Testis (tissue), 2 donors: ENCODE measurements at regions not wholly inside any gene's neighbourhood (a gene's known extent, or its start where the extent isn't known, plus 50 kb on each side); places are given as distances from the start of the nearest gene placed in this dataset.

Experiments used
- DNase-seq: peaks from one replicate; pipeline ENCODE4 v3.0.0-alpha.2; 2019
- H3K27ac ChIP-seq, 2 donors: fragments of 200-600 bp; sonication (generic); one replicate each; pipeline ENCODE4 v1.5.1; 2019
- H3K27me3 ChIP-seq: fragments of 200-600 bp; sonication (generic); one replicate; pipeline ENCODE4 v1.5.1; 2019
- H3K36me3 ChIP-seq: fragments of 200-600 bp; sonication (generic); one replicate; pipeline ENCODE4 v1.5.1; 2017; ENCODE audit warnings: low read depth; ENCODE audit errors: missing control alignments
- H3K4me1 ChIP-seq: fragments of 200-600 bp; sonication (generic); one replicate; pipeline ENCODE4 v1.5.1; 2019
- H3K4me3 ChIP-seq, 2 donors: fragments of 200-600 bp; sonication (generic); one replicate each; pipeline ENCODE4 v1.5.1; 2017 to 2019
- H3K9me3 ChIP-seq: fragments of 200-600 bp; sonication (generic); one replicate; pipeline ENCODE4 v1.5.1; 2017
- CTCF ChIP-seq, 3 experiments: fragments of 450-650 bp in 2 of 3; fragments of 200-600 bp in 1 of 3; sonication (generic) in 1 of 3; IDR thresholded peaks; one replicate each; pipeline ENCODE4 v1.5.1; 2016 to 2019; ENCODE audit warnings: antibody characterized with exemption in 3 of 3, mild to moderate bottlenecking in 2 of 3, moderate library complexity in 1 of 3
- POLR2A ChIP-seq: fragments of 450-650 bp; IDR thresholded peaks from one replicate; pipeline ENCODE4 v1.6.1; 2017; ENCODE audit warnings: antibody characterized with exemption, mild to moderate bottlenecking, moderate library complexity
- WGBS, 2 donors: methylation state at CpG; one replicate each; pipeline ENCODE4 v1.1.5; 2018; 5-methylcytosine and 5-hydroxymethylcytosine counted together
- intact Hi-C: fragments of 100-400 bp; cut with DNase I; formaldehyde crosslinking; loops from one replicate; pipeline ENCODE4 v1.15.1; 2023; ENCODE audit warnings: low total_unique reads
- small RNA-seq, 2 donors: library from RNA; depleted of rRNA; stranded (forward); fragments of <200 nt; gene quantifications; one replicate each; pipeline ENCODE3, GENCODE V24; 2016

GRCh38 chr12:29086325-29087271, 62.5 kb upstream of the FAR2 start:
- DNase-seq = no peak
- Histone ChIP-seq H3K27ac (no peak overlapping the region), H3K36me3 (no peaks in the 10 kb centered on the region), H3K9me3 (no peaks in the 10 kb centered on the region), H3K4me3 (no peak overlapping the region), H3K4me1 (no peaks in the 10 kb centered on the region), H3K27me3 (no peaks in the 10 kb centered on the region)
- intact Hi-C loops = no loop called here
- TF ChIP-seq POLR2A = no peak
- no peak for TF ChIP-seq CTCF (IDR thresholded peaks at IDR 0.05)
- 60 to 62% methylated on average over 7 to 9 of the region's 9 CpGs for WGBS, 2 donors

- no peak for DNase-seq
- Histone ChIP-seq H3K27me3 (no peaks in the 10 kb centered on the region), H3K4me3 (no peak overlapping the region), H3K27ac (no peak overlapping the region), H3K4me1 (no peaks in the 10 kb centered on the region), H3K9me3 (no peaks in the 10 kb centered on the region), H3K36me3 (no peaks in the 10 kb centered on the region)
- intact Hi-C loops = no loop called here
- TF ChIP-seq POLR2A (no peak), CTCF (IDR thresholded peaks at IDR 0.05) (peak in 1 of 3 experiments; percentile 15)
Measured at GRCh38 chr12:29088611-29089219, 60.4 kb upstream of the FAR2 start.

Small RNA genes in the stretch of these regions (small RNA-seq; reads per million reads assigned to genes)
- gene AC024255.1 = 0 reads per million in 2 donors
